Glutamatergic neuron (in vitro differentiated cells): ENCODE measurements at regions not wholly inside any gene's neighbourhood (a gene's known extent, or its start where the extent isn't known, plus 50 kb on each side); places are given as distances from the start of the nearest gene placed in this dataset.
A peak's percentile ranks its signal among the peaks of the same experiment; 100 is the strongest.

Experiments
- DNase-seq: peaks from one replicate; pipeline ENCODE4 v3.0.0; 2022
- H3K27ac Mint-ChIP-seq: one replicate; pipeline ENCODE4 v1.8.0; 2020; ENCODE audit warnings: mild to moderate bottlenecking, mixed read lengths, inconsistent platforms; ENCODE audit not compliant: unreplicated experiment
- H3K27me3 Mint-ChIP-seq: one replicate; pipeline ENCODE4 v1.8.0; 2020; ENCODE audit warnings: mild to moderate bottlenecking, moderate library complexity, mixed read lengths, inconsistent platforms; ENCODE audit not compliant: unreplicated experiment
- H3K36me3 Mint-ChIP-seq: one replicate; pipeline ENCODE4 v1.8.0; 2020; ENCODE audit warnings: mild to moderate bottlenecking, mixed read lengths, inconsistent platforms; ENCODE audit not compliant: unreplicated experiment
- H3K4me1 Mint-ChIP-seq: one replicate; pipeline ENCODE4 v1.8.0; 2020; ENCODE audit warnings: mild to moderate bottlenecking, low read depth, mixed read lengths, inconsistent platforms; ENCODE audit not compliant: unreplicated experiment
- H3K4me3 Mint-ChIP-seq: one replicate; pipeline ENCODE4 v1.8.0; 2020; ENCODE audit warnings: mild to moderate bottlenecking, mixed read lengths, inconsistent platforms; ENCODE audit not compliant: unreplicated experiment
- H3K9me3 Mint-ChIP-seq: one replicate; pipeline ENCODE4 v1.8.0; 2020; ENCODE audit warnings: mild to moderate bottlenecking, moderate library complexity, mixed read lengths, inconsistent platforms; ENCODE audit not compliant: unreplicated experiment
- TF ChIP-seq, protein P1 (sequence below): fragments of 200-600 bp; sonication (generic); IDR thresholded peaks from one replicate; pipeline ENCODE4 v1.5.0; 2021; ENCODE audit not compliant: partially characterized antibody, unreplicated experiment

DNA sequence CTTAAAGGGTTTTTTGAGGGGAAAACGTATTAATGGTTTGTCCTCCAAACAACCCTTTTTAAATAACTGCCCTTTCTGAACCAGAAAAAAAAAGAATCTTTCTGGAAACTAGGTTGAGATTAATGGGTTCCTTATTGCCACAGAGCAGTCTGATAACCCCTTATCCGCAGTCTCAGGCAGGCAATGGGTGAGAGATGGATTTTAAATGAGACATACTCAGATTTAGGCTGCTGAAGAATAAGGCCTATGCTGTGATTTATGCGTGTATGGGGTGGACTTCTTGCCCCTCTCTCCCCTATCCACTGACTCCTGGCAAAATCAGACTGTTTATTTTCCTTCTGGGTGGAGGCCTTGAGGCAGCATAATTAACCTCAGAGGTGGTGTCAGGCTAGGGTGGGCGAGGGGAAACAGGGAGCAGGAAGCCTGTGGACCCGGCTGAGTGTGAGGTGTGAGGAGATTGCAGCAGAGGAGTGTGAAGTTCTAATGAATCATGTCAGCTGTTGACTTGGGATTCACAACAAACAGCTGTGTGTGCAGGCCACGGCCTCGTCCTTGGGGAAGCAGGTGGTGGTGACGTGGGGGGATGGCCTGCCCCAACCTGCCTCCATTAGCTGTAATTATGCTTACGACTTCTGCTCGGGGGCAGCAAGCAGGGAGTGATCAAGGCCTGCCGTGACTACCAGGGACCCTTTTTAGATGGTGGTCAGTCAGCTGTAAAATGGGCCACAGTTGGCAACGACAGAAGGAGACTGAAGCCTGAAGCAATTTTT, 196.4 kb downstream of the SEMA6A start:
- peak overlapping the region; percentile 71 for H3K4me3 Mint-ChIP-seq
- H3K4me1 Mint-ChIP-seq, result peaks cover 66% of the 10 kb centered on the region
- H3K27ac Mint-ChIP-seq, result peak overlapping the region; percentile 100
- peaks cover 12% of the 10 kb centered on the region for H3K27me3 Mint-ChIP-seq
- DNase-seq, result peak; percentile 85
- TF ChIP-seq, protein P1, sequence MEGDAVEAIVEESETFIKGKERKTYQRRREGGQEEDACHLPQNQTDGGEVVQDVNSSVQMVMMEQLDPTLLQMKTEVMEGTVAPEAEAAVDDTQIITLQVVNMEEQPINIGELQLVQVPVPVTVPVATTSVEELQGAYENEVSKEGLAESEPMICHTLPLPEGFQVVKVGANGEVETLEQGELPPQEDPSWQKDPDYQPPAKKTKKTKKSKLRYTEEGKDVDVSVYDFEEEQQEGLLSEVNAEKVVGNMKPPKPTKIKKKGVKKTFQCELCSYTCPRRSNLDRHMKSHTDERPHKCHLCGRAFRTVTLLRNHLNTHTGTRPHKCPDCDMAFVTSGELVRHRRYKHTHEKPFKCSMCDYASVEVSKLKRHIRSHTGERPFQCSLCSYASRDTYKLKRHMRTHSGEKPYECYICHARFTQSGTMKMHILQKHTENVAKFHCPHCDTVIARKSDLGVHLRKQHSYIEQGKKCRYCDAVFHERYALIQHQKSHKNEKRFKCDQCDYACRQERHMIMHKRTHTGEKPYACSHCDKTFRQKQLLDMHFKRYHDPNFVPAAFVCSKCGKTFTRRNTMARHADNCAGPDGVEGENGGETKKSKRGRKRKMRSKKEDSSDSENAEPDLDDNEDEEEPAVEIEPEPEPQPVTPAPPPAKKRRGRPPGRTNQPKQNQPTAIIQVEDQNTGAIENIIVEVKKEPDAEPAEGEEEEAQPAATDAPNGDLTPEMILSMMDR, result no peak
- H3K36me3 Mint-ChIP-seq, result peaks cover 7% of the 10 kb centered on the region
- H3K9me3 Mint-ChIP-seq, result peaks cover 18% of the 10 kb centered on the region

DNA sequence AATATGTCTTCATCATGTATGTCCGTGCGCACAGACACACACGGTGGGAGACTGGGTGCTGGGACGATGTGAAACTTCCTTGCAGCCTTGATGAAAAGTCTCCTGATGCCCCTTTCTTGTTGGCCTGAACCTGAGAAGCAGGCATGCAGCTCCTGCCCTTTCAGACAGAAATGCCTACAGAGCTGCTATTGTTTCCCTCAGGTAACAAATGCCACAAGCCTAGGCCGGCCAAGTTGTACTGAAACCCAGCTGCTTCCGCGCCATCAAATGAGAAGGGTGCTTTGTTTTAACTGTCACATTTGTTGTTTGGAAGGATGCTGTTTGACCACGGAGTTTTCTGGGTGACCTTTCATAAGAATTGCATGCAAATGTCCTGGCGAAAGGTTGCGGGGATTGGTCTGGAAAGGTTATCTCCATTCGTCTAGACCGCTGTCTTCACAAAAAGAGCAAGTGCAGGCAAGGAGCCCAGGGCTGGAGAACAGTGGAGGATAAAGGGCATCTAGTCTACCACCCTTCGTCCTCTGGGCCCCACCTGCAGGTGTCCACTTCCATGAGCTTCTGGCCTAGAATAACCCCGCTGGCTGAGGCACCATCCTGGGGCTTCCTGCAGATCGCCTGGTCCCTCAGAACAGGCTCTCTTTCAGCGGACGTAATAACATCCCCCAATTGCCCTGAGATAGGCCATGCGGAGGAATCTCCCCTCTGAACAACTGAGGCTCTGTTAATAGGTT, 197.2 kb downstream of the SEMA6A start:
- H3K27me3 Mint-ChIP-seq, result peaks cover 14% of the 10 kb centered on the region
- peaks cover 8% of the 10 kb centered on the region for H3K36me3 Mint-ChIP-seq
- no peak overlapping the region for H3K4me3 Mint-ChIP-seq
- DNase-seq, result no peak
- H3K9me3 Mint-ChIP-seq, result peaks cover 18% of the 10 kb centered on the region
- peaks cover 61% of the 10 kb centered on the region for H3K4me1 Mint-ChIP-seq
- TF ChIP-seq, protein P1, result no peak
- peak overlapping the region; percentile 100 for H3K27ac Mint-ChIP-seq

DNA sequence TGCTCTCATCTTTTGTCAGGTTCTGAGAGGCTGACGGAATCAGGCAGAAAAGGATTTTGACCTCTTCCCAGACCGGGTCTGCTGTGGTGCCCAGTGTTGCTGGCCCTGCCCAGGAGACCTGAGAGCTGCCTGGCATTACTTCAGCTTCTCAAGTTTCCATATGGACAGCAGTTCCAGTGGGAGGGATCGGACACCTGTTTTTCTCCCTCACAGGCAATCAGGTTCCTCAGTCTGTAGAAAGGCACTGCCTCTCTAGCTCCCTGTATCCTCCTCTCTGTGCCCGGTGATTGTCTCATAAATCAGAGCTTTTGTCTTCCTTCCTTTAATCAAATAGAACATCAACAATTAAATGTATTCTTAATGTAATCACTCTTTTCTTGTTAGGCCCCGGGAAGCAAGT, 198.7 kb downstream of the SEMA6A start:
- Mint-ChIP-seq H3K9me3 (peaks cover 15% of the 10 kb centered on the region), H3K36me3 (peaks cover 8% of the 10 kb centered on the region), H3K27ac (peak overlapping the region; percentile 100), H3K4me3 (no peak overlapping the region), H3K4me1 (peaks cover 61% of the 10 kb centered on the region), H3K27me3 (peaks cover 11% of the 10 kb centered on the region)
- TF ChIP-seq, protein P1, result no peak
- no peak for DNase-seq

DNA sequence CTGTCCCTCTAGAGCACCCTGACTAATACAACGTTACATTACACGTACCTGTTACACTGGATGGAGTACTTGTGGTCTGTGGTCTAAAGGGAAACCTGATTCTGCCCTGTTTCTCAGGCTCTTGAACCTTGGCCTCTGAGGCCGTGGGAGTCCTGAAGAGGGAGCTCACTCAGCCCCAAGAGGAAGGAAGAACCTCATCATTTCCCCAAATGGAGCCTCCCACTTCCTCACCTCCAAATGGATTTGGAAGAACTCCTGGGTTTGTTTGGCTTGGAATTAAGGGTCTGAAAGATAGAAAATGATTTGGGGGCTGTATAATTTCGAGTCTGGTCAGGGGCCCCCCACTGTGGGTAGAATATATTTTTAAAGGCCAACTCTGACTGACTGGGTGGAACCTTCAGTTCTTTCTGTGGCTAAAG, 200.2 kb downstream of the SEMA6A start:
- Mint-ChIP-seq H3K27ac (no peak overlapping the region), H3K36me3 (peaks cover 8% of the 10 kb centered on the region), H3K27me3 (peaks cover 13% of the 10 kb centered on the region), H3K9me3 (peaks cover 9% of the 10 kb centered on the region), H3K4me1 (peaks cover 58% of the 10 kb centered on the region), H3K4me3 (no peak overlapping the region)
- TF ChIP-seq, protein P1, result no peak
- no peak for DNase-seq
